ENCODE measurements at regions not wholly inside any gene's neighbourhood (a gene's known extent, or its start where the extent isn't known, plus 50 kb on each side); places are given as distances from the start of the nearest gene placed in this dataset.
"Not testable (repeated sequence)": the region's sequence is repeated elsewhere in the genome, so short reads cannot be mapped to it uniquely, and the experiment has no call there.

DNA sequence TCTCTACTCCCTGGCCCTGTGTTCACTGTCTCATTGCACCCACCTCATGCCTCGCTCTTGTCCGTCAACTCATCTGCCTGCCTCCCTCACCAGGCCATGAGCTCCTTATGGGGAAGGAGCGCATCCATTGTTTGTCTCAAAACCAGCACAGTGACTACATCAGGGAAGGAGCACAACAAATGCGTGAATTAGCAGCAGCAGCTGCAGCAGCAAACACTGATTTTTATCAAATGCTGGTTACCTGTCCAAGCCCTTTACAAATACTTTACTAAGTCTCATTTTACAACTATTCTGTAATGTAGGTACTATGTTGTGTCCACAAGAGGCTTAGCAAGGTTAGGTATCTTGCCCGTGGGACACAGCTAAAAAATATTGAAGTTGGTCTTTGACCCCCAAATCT, 85.9 kb upstream of the PLET1 start:
- DNase-seq (ENCODE audit: low read depth) = no peak
- H3K4me3 ChIP-seq (ENCODE audit: low read depth, low read length) = no peak overlapping the region
- TF ChIP-seq, protein P1, sequence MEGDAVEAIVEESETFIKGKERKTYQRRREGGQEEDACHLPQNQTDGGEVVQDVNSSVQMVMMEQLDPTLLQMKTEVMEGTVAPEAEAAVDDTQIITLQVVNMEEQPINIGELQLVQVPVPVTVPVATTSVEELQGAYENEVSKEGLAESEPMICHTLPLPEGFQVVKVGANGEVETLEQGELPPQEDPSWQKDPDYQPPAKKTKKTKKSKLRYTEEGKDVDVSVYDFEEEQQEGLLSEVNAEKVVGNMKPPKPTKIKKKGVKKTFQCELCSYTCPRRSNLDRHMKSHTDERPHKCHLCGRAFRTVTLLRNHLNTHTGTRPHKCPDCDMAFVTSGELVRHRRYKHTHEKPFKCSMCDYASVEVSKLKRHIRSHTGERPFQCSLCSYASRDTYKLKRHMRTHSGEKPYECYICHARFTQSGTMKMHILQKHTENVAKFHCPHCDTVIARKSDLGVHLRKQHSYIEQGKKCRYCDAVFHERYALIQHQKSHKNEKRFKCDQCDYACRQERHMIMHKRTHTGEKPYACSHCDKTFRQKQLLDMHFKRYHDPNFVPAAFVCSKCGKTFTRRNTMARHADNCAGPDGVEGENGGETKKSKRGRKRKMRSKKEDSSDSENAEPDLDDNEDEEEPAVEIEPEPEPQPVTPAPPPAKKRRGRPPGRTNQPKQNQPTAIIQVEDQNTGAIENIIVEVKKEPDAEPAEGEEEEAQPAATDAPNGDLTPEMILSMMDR (IDR thresholded peaks at IDR 0.05; ENCODE audit: insufficient read depth, low read length, poor library complexity, severe bottlenecking) = no peak
- H3K36me3 ChIP-seq (ENCODE audit: control insufficient read depth, insufficient read depth, low read length) = no peaks in the 10 kb centered on the region
- H3K27me3 ChIP-seq (ENCODE audit: control insufficient read depth, insufficient read depth, low read length) = peaks cover 4% of the 10 kb centered on the region

DNA sequence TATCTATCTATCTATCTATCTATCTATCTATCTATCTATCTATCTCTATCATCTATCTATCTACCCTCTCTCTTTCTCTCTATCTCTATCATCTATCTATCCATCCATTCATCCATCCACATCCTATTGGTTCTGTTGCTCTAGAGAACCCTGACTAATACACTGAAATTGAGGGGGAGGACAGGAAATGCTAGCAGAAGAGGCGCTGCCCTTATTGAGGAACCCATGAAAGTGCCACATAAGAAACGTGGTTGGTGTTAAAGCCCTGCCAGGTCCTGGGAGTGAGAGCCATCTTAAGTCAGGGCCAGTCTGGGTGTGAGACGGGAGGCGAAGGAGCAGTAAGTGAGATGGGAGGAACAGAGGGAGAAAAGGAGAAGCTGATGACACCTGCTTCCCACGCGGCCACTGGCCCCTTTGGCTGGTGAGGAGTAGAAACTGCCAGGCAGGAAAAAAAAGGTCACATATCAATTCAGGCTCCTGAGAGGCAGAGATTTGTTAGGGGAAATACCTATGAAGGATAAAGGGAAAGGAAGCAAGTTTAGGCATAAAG, 87.9 kb upstream of the PLET1 start:
- H3K4me3 ChIP-seq (ENCODE audit: low read depth, low read length) = no peak overlapping the region
- DNase-seq (ENCODE audit: low read depth) = no peak
- H3K36me3 ChIP-seq (ENCODE audit: control insufficient read depth, insufficient read depth, low read length) = no peaks in the 10 kb centered on the region
- peaks cover 4% of the 10 kb centered on the region for H3K27me3 ChIP-seq (ENCODE audit: control insufficient read depth, insufficient read depth, low read length)
- TF ChIP-seq, protein P1 (IDR thresholded peaks at IDR 0.05; ENCODE audit: insufficient read depth, low read length, poor library complexity, severe bottlenecking) = no peak

DNA sequence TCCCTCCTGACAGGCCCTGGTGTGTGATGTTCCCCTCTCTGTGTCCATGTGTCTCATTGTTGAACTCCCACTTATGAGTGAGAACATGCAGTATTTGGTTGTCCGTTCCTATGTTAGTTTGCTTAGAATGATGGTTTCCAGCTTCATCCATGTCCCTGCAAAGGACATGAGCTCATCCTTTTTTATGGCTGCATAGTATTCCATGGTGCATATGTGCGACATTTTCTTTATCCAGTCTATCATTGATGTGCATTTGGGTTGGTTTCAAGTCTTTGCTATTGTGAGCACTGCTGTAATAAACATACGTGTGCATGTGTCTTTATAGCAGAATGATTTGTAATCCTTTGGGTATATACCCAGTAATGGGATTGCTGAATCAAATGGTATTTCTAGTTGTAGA, 90.8 kb upstream of the PLET1 start:
- H3K27me3 ChIP-seq (ENCODE audit: control insufficient read depth, insufficient read depth, low read length); H3K36me3 ChIP-seq (ENCODE audit: control insufficient read depth, insufficient read depth, low read length); H3K4me3 ChIP-seq (ENCODE audit: low read depth, low read length); DNase-seq (ENCODE audit: low read depth): not testable (repeated sequence)

DNA sequence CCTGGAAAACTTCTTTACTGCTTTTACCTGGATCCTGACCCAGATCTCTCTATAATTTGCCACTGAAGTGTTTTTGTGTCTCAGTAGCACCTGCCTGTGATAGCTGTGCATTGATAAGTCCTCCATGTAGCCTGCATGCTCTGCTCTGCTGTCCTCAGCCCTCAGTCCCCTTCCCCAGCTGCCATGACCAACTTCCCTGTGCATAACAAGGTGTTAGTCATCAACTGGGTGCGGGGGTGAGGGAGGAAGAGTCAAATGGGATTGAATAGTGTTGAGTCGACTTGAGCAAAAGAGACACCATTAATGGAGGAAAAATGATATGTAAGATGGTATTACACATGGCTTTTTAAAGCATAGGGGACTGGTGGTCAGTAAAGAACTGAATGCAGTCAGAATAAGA, 92.2 kb upstream of the PLET1 start:
- Histone ChIP-seq H3K4me3 (ENCODE audit: low read depth, low read length) (no peak overlapping the region), H3K27me3 (ENCODE audit: control insufficient read depth, insufficient read depth, low read length) (peaks cover 4% of the 10 kb centered on the region), H3K36me3 (ENCODE audit: control insufficient read depth, insufficient read depth, low read length) (no peaks in the 10 kb centered on the region)
- no peak for DNase-seq (ENCODE audit: low read depth)
- TF ChIP-seq, protein P1 (IDR thresholded peaks at IDR 0.05; ENCODE audit: insufficient read depth, low read length, poor library complexity, severe bottlenecking) = no peak

DNA sequence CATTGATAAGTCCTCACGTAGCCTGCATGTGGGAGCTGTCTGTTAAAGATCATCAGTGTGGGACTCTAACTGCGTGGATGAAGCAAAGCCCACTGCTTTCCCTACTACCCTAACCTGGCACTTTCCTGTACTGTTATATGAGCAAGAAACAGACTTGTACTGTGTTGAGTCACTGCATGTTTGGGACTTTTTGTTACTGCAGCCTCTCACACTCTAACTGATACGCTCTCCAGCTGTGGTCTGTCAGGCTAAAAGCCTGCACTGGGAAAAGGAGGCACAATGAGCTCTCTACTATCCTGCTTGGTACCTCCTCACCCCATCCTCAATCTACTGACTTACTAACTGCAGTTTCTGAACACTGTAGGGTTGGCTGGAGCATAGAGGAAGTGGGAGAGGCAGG, 93.7 kb upstream of the PLET1 start:
- Histone ChIP-seq H3K27me3 (ENCODE audit: control insufficient read depth, insufficient read depth, low read length) (peaks cover 2% of the 10 kb centered on the region), H3K36me3 (ENCODE audit: control insufficient read depth, insufficient read depth, low read length) (no peaks in the 10 kb centered on the region), H3K4me3 (ENCODE audit: low read depth, low read length) (no peak overlapping the region)
- TF ChIP-seq, protein P1 (IDR thresholded peaks at IDR 0.05; ENCODE audit: insufficient read depth, low read length, poor library complexity, severe bottlenecking) = no peak
- no peak for DNase-seq (ENCODE audit: low read depth)

DNA sequence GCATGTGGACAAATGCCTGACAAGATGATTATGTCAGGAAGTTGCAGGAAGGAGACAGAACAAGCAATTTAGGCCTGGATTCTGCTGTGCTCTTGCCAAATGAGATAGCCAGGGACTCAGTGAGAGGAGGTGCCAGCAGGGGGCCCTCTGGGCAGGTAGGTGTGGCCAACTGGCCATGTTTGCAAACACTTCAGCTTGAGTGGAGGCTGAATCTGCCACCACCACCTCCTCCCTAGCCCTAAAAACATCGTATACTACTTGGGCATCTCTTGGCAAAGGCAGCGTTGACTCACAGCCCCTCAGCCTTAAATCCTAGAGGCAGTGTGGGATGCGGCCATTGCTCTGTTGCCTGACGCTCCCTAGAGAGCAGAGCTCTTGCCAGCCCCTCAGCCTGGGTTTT, 95.1 kb upstream of the PLET1 start:
- no peaks in the 10 kb centered on the region for H3K27me3 ChIP-seq (ENCODE audit: control insufficient read depth, insufficient read depth, low read length)
- DNase-seq (ENCODE audit: low read depth) = no peak
- TF ChIP-seq, protein P1 (IDR thresholded peaks at IDR 0.05; ENCODE audit: insufficient read depth, low read length, poor library complexity, severe bottlenecking) = peak; percentile 8
- H3K36me3 ChIP-seq (ENCODE audit: control insufficient read depth, insufficient read depth, low read length) = no peaks in the 10 kb centered on the region
- no peak overlapping the region for H3K4me3 ChIP-seq (ENCODE audit: low read depth, low read length)
